ENCODE measurements at regions not wholly inside any gene's neighbourhood (a gene's known extent, or its start where the extent isn't known, plus 50 kb on each side); places are given as distances from the start of the nearest gene placed in this dataset.

- Histone ChIP-seq H3K4me2 (ENCODE audit: low read depth, low read length, poor library complexity, severe bottlenecking) (no peak overlapping the region), H3K4me3 (ENCODE audit: low read length, poor library complexity, severe bottlenecking) (no peak overlapping the region), H2AFZ (ENCODE audit: low read length) (no peak overlapping the region), H3K27me3 (ENCODE audit: insufficient read depth, low read length, poor library complexity, severe bottlenecking) (no peaks in the 10 kb centered on the region), H4K20me1 (ENCODE audit: insufficient read depth, low read length, poor library complexity, severe bottlenecking) (no peaks in the 10 kb centered on the region), H3K36me3 (ENCODE audit: insufficient read depth, low read length) (no peaks in the 10 kb centered on the region), H3K4me1 (ENCODE audit: insufficient read depth, low read length, poor library complexity, severe bottlenecking) (peaks cover 8% of the 10 kb centered on the region), H3K79me2 (ENCODE audit: insufficient read depth, low read length) (no peaks in the 10 kb centered on the region), H3K9ac (ENCODE audit: low read depth, low read length, poor library complexity, severe bottlenecking) (no peak overlapping the region), H3F3A (ENCODE audit: low read depth) (no peaks in the 10 kb centered on the region), H3K9me2 (replicated peaks; ENCODE audit: low read depth, low read length) (no peaks in the 10 kb centered on the region), H3K9me3 (ENCODE audit: insufficient read depth, low read depth, low read length) (no peaks in the 10 kb centered on the region)
- TF ChIP-seq CTCF (conservative IDR thresholded peaks at IDR 0.05; ENCODE audit: low read length) (no peak), EZH2phosphoT487 (IDR thresholded peaks at IDR 0.05; ENCODE audit: borderline replicate concordance) (no peak)
Measured at GRCh38 chr10:3551761-3552160, 233.2 kb downstream of the KLF6 start.

- H3K4me3 ChIP-seq (ENCODE audit: low read length, poor library complexity, severe bottlenecking) = no peak overlapping the region
- H3K27me3 ChIP-seq (ENCODE audit: insufficient read depth, low read length, poor library complexity, severe bottlenecking) = no peaks in the 10 kb centered on the region
- no peaks in the 10 kb centered on the region for H3K9me3 ChIP-seq (ENCODE audit: insufficient read depth, low read depth, low read length)
- H3K4me1 ChIP-seq (ENCODE audit: insufficient read depth, low read length, poor library complexity, severe bottlenecking) = peaks cover 2% of the 10 kb centered on the region
- H3F3A ChIP-seq (ENCODE audit: low read depth) = no peaks in the 10 kb centered on the region
- no peak overlapping the region for H3K9ac ChIP-seq (ENCODE audit: low read depth, low read length, poor library complexity, severe bottlenecking)
- H3K79me2 ChIP-seq (ENCODE audit: insufficient read depth, low read length) = no peaks in the 10 kb centered on the region
- no peak overlapping the region for H2AFZ ChIP-seq (ENCODE audit: low read length)
- H3K36me3 ChIP-seq (ENCODE audit: insufficient read depth, low read length) = no peaks in the 10 kb centered on the region
- TF ChIP-seq EZH2phosphoT487 (IDR thresholded peaks at IDR 0.05; ENCODE audit: borderline replicate concordance) (no peak), CTCF (conservative IDR thresholded peaks at IDR 0.05; ENCODE audit: low read length) (no peak)
- no peaks in the 10 kb centered on the region for H4K20me1 ChIP-seq (ENCODE audit: insufficient read depth, low read length, poor library complexity, severe bottlenecking)
- H3K4me2 ChIP-seq (ENCODE audit: low read depth, low read length, poor library complexity, severe bottlenecking) = no peak overlapping the region
- no peaks in the 10 kb centered on the region for H3K9me2 ChIP-seq (replicated peaks; ENCODE audit: low read depth, low read length)
Measured at GRCh38 chr10:3549118-3549517, 235.9 kb downstream of the KLF6 start.

- Histone ChIP-seq H3K4me2 (ENCODE audit: low read depth, low read length, poor library complexity, severe bottlenecking) (no peak overlapping the region), H2AFZ (ENCODE audit: low read length) (no peak overlapping the region), H3K9me3 (ENCODE audit: insufficient read depth, low read depth, low read length) (no peaks in the 10 kb centered on the region), H3F3A (ENCODE audit: low read depth) (no peaks in the 10 kb centered on the region), H3K4me1 (ENCODE audit: insufficient read depth, low read length, poor library complexity, severe bottlenecking) (no peaks in the 10 kb centered on the region), H3K9ac (ENCODE audit: low read depth, low read length, poor library complexity, severe bottlenecking) (no peak overlapping the region), H4K20me1 (ENCODE audit: insufficient read depth, low read length, poor library complexity, severe bottlenecking) (no peaks in the 10 kb centered on the region), H3K27me3 (ENCODE audit: insufficient read depth, low read length, poor library complexity, severe bottlenecking) (no peaks in the 10 kb centered on the region), H3K36me3 (ENCODE audit: insufficient read depth, low read length) (no peaks in the 10 kb centered on the region), H3K79me2 (ENCODE audit: insufficient read depth, low read length) (no peaks in the 10 kb centered on the region), H3K9me2 (replicated peaks; ENCODE audit: low read depth, low read length) (no peaks in the 10 kb centered on the region), H3K4me3 (ENCODE audit: low read length, poor library complexity, severe bottlenecking) (no peak overlapping the region)
- TF ChIP-seq EZH2phosphoT487 (IDR thresholded peaks at IDR 0.05; ENCODE audit: borderline replicate concordance) (no peak), CTCF (conservative IDR thresholded peaks at IDR 0.05; ENCODE audit: low read length) (no peak)
Measured at GRCh38 chr10:3548702-3549101, 236.3 kb downstream of the KLF6 start.
